SK-N-SH (cell line): ENCODE measurements at regions not wholly inside any gene's neighbourhood (a gene's known extent, or its start where the extent isn't known, plus 50 kb on each side); places are given as distances from the start of the nearest gene placed in this dataset.

Source experiments
- EZH2phosphoT487 ChIP-seq: fragments of 200-600 bp; sonication (generic); IDR thresholded peaks from 2 replicates; pipeline ENCODE4 v1.6.1; 2017; ENCODE audit warnings: low read depth, mixed run types, mild to moderate bottlenecking, antibody characterized with exemption, moderate library complexity, borderline replicate concordance
- FOXJ3 ChIP-seq: sonication (generic); formaldehyde crosslinking; IDR thresholded peaks from 2 replicates; pipeline ENCODE4 v1.5.1; 2020; ENCODE audit warnings: mild to moderate bottlenecking, missing genetic modification reagents
- FOXM1 ChIP-seq: IDR thresholded peaks from 2 replicates; pipeline ENCODE4 v1.4.0; 2012; ENCODE audit warnings: low read depth, mild to moderate bottlenecking
- GABPA ChIP-seq: IDR thresholded peaks from 2 replicates; pipeline ENCODE4 v1.4.0; 2012; ENCODE audit warnings: low read depth, mild to moderate bottlenecking
- JUND ChIP-seq: IDR thresholded peaks from 2 replicates; pipeline ENCODE4 v1.4.0; 2012
- MXI1 ChIP-seq: IDR thresholded peaks from 2 replicates; pipeline ENCODE4 v1.6.1; 2012; ENCODE audit warnings: mild to moderate bottlenecking, low read depth, low read length, improper control_type of control experiment
- RCOR1 ChIP-seq: fragments of 150-350 bp; IDR thresholded peaks from 2 replicates; pipeline ENCODE4 v1.6.1; 2017; ENCODE audit warnings: antibody characterized with exemption, low read length
- SMC3 ChIP-seq: IDR thresholded peaks from 2 replicates; pipeline ENCODE4 v1.6.1; 2012; ENCODE audit warnings: low read depth, low read length, improper control_type of control experiment
- TAF1 ChIP-seq: IDR thresholded peaks from 2 replicates; pipeline ENCODE4 v1.6.1; 2012; ENCODE audit warnings: low read depth, mild to moderate bottlenecking, low read length, moderate library complexity, borderline replicate concordance
- TF ChIP-seq, protein P1 (sequence below): IDR thresholded peaks from 2 replicates; pipeline ENCODE4 v1.4.0; 2012; ENCODE audit warnings: low read depth
- TF ChIP-seq, protein P2 (sequence below): IDR thresholded peaks from 2 replicates; pipeline ENCODE4 v1.6.1; 2012; ENCODE audit warnings: mild to moderate bottlenecking, low read depth, low read length, moderate library complexity
- TF ChIP-seq, protein P3 (sequence below): fragments of 200-600 bp; sonication (generic); IDR thresholded peaks from 2 replicates; pipeline ENCODE4 v1.6.1; 2017; ENCODE audit warnings: antibody characterized with exemption, mild to moderate bottlenecking, moderate library complexity

DNA sequence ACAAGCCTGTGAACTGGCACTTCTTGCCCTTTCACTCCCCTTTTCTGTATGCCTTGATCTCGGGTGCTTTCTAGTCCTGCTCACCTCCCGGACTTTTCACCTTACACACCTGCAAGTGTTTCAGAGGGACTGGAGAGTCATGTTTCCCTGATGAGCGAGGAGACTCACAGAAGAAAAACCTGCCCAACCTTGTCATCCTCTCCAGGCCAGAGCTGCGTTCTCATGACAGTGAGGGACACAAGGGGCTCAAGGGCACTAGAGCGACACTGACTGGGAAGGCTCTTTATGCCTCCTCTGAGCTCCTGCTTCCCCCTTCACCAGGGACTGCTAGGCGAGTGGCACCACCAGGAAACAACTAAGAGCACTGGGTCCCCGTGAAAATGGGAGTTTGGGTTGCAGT lies 376.9 kb upstream of the RPS23 start:
- TF ChIP-seq FOXM1 (no peak), TAF1 (no peak), EZH2phosphoT487 (no peak), MXI1 (no peak), GABPA (no peak), RCOR1 (no peak), FOXJ3 (CRISPR knock-in tag) (no peak), JUND (no peak), SMC3 (no peak)
- TF ChIP-seq, protein P1, sequence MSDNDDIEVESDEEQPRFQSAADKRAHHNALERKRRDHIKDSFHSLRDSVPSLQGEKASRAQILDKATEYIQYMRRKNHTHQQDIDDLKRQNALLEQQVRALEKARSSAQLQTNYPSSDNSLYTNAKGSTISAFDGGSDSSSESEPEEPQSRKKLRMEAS = no peak
- TF ChIP-seq, protein P2, sequence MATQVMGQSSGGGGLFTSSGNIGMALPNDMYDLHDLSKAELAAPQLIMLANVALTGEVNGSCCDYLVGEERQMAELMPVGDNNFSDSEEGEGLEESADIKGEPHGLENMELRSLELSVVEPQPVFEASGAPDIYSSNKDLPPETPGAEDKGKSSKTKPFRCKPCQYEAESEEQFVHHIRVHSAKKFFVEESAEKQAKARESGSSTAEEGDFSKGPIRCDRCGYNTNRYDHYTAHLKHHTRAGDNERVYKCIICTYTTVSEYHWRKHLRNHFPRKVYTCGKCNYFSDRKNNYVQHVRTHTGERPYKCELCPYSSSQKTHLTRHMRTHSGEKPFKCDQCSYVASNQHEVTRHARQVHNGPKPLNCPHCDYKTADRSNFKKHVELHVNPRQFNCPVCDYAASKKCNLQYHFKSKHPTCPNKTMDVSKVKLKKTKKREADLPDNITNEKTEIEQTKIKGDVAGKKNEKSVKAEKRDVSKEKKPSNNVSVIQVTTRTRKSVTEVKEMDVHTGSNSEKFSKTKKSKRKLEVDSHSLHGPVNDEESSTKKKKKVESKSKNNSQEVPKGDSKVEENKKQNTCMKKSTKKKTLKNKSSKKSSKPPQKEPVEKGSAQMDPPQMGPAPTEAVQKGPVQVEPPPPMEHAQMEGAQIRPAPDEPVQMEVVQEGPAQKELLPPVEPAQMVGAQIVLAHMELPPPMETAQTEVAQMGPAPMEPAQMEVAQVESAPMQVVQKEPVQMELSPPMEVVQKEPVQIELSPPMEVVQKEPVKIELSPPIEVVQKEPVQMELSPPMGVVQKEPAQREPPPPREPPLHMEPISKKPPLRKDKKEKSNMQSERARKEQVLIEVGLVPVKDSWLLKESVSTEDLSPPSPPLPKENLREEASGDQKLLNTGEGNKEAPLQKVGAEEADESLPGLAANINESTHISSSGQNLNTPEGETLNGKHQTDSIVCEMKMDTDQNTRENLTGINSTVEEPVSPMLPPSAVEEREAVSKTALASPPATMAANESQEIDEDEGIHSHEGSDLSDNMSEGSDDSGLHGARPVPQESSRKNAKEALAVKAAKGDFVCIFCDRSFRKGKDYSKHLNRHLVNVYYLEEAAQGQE = no peak
- TF ChIP-seq, protein P3, sequence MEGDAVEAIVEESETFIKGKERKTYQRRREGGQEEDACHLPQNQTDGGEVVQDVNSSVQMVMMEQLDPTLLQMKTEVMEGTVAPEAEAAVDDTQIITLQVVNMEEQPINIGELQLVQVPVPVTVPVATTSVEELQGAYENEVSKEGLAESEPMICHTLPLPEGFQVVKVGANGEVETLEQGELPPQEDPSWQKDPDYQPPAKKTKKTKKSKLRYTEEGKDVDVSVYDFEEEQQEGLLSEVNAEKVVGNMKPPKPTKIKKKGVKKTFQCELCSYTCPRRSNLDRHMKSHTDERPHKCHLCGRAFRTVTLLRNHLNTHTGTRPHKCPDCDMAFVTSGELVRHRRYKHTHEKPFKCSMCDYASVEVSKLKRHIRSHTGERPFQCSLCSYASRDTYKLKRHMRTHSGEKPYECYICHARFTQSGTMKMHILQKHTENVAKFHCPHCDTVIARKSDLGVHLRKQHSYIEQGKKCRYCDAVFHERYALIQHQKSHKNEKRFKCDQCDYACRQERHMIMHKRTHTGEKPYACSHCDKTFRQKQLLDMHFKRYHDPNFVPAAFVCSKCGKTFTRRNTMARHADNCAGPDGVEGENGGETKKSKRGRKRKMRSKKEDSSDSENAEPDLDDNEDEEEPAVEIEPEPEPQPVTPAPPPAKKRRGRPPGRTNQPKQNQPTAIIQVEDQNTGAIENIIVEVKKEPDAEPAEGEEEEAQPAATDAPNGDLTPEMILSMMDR = no peak
